ENCODE measurements at regions not wholly inside any gene's neighbourhood (a gene's known extent, or its start where the extent isn't known, plus 50 kb on each side); places are given as distances from the start of the nearest gene placed in this dataset.
"Not testable (repeated sequence)": the region's sequence is repeated elsewhere in the genome, so short reads cannot be mapped to it uniquely, and the experiment has no call there.

- no peak for DNase-seq
Observed at GRCh38 chr21:15559660-15560059, 170.1 kb upstream of the USP25 start.

- DNase-seq, result no peak
Observed at GRCh38 chr21:15560383-15561056, 169.3 kb upstream of the USP25 start.

- no peak for DNase-seq
Observed at GRCh38 chr21:15562748-15563147, 167.0 kb upstream of the USP25 start.

- DNase-seq, result no peak
Observed at GRCh38 chr21:15564907-15565306, 164.9 kb upstream of the USP25 start.

GRCh38 chr21:15566703-15567102, 163.1 kb upstream of the USP25 start:
- DNase-seq, result no peak

- no peak for DNase-seq
Observed at GRCh38 chr21:15567191-15567590, 162.6 kb upstream of the USP25 start.

GRCh38 chr21:15568516-15568915, 161.3 kb upstream of the USP25 start:
- DNase-seq, result no peak

GRCh38 chr21:15586752-15587427, 142.9 kb upstream of the USP25 start:
- no peak for DNase-seq

GRCh38 chr21:15592271-15592860, 137.4 kb upstream of the USP25 start:
- DNase-seq, result peak; percentile 3

GRCh38 chr21:15592957-15593356, 136.8 kb upstream of the USP25 start:
- no peak for DNase-seq

GRCh38 chr21:15601390-15601789, 128.4 kb upstream of the USP25 start:
- DNase-seq, result no peak

GRCh38 chr21:15604413-15604812, 125.4 kb upstream of the USP25 start:
- no peak for DNase-seq

- no peak for DNase-seq
Observed at GRCh38 chr21:15614766-15615165, 115.0 kb upstream of the USP25 start.

- no peak for DNase-seq
Observed at GRCh38 chr21:15616864-15617574, 112.8 kb upstream of the USP25 start.

- DNase-seq, result no peak
Observed at GRCh38 chr21:15617964-15618363, 111.8 kb upstream of the USP25 start.

- no peak for DNase-seq
Observed at GRCh38 chr21:15620892-15621291, 108.9 kb upstream of the USP25 start.

GRCh38 chr21:15624646-15625045, 105.1 kb upstream of the USP25 start:
- no peak for DNase-seq

GRCh38 chr21:15625363-15625762, 104.4 kb upstream of the USP25 start:
- no peak for DNase-seq

- DNase-seq, result no peak
Observed at GRCh38 chr21:15626031-15626430, 103.8 kb upstream of the USP25 start.

GRCh38 chr21:15627011-15627410, 102.8 kb upstream of the USP25 start:
- DNase-seq, result no peak

- no peak for DNase-seq
Observed at GRCh38 chr21:15627823-15628222, 102.0 kb upstream of the USP25 start.

- DNase-seq, result no peak
Observed at GRCh38 chr21:15631342-15631741, 98.4 kb upstream of the USP25 start.

GRCh38 chr21:15634541-15634940, 95.2 kb upstream of the USP25 start:
- DNase-seq, result not testable (repeated sequence)

Measured in COR-L47 (cell line).